GM18508 (cell line): ENCODE measurements at regions not wholly inside any gene's neighbourhood (a gene's known extent, or its start where the extent isn't known, plus 50 kb on each side); places are given as distances from the start of the nearest gene placed in this dataset.
"Not testable (repeated sequence)": the region's sequence is repeated elsewhere in the genome, so short reads cannot be mapped to it uniquely, and the experiment has no call there.

ENCODE experiments used
- ATAC-seq: cut with Tn5 transposase; IDR thresholded peaks from one replicate; pipeline ENCODE4 v1.9.1; 2021; ENCODE audit warnings: moderate number of reproducible peaks; ENCODE audit not compliant: insufficient read depth, unreplicated experiment

DNA sequence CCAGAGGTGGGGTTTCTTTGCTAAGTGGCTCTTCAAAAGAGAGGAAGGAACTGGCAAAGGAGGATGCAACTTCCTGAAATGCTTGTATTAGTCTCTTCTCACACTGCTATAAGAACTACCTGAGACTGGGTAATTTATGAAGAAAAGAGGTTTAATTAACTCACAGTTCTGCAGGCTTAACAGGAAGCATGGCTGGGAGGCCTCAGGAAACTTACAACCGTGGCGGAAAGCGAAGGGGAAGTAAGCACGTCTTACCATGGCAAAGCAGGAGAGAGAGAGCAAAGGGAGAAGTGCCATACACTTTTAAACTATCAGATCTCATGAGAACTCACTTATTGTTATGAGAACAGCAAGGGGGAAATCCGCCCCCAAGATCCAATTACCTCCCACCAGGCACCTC lies 505.7 kb downstream of the ZNF674 start:
- ATAC-seq: no peak

DNA sequence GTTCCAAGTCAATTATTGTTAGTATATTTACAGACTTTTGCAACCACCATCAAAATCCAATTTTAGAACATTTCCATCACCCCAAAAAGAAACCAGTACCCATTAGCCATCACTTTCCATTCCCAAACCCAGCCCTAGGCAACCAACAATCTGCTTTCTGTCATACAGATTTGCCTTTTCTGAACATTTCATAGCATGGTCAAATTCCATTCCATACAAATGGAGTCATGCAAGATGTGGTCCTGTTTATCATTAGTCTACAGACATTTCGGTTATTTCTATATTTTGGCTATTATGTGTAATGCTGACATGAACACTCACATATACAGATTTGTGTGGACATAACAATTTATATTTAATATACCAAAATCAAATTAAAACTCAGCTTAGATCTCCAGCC lies 508.7 kb downstream of the ZNF674 start:
- ATAC-seq: no peak

DNA sequence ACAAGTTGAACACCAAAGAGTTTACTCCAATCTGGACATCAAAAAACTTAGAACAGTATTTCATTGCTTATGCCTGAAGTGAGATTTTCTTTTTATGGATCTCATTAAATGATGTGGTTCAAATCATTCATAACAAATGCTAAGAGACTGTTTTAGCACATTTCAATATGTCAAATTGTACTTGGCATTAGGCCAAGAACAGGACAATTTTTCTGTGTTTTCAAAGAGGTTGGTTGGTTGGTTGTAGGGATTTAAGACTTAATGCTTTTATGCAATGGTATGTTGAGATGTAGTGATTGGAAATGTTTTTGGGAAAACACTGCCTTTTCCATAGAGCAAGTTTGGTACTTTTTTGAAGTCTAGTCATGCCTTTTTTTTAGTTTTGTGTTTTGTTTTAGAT lies 510.4 kb downstream of the ZNF674 start:
- no peak for ATAC-seq

DNA sequence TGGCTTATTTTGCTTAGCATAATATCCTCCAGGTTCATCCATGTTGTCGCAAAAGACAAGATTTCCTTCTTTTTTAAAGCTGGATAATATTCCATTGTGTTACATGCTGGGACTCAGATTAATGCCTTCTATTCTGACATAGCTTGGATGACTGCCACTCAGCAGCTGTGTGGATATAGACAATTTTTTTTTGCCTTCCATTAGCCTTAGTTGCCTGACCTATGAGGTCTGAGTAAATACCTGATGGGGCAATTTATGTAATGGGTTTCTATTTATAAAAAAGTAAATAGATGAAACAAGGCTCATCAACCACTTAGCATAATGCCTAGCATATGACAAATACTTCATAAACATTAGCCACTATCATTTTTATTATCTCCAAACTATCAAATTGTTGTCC lies 515.4 kb downstream of the ZNF674 start:
- ATAC-seq: no peak

DNA sequence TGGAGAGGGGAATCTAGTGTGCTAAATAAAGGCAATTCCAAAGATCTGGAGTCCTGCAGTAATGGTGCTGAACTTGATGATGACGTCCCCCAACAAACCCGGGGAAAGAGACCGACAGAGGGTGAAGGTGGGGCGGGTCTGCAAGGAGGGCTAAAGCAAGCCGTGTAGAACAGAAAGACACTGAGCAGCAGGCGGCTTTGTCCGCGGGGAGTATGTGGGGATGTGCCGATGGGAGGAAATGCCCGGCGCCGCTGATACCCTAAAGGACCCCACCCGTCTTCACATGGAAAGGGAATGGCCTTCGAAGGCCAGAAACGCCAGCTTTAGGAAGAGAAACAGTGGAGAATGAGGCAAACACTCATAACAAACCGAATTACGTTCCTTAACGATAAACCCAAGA lies 528.9 kb downstream of the ZNF674 start:
- ATAC-seq: no peak

DNA sequence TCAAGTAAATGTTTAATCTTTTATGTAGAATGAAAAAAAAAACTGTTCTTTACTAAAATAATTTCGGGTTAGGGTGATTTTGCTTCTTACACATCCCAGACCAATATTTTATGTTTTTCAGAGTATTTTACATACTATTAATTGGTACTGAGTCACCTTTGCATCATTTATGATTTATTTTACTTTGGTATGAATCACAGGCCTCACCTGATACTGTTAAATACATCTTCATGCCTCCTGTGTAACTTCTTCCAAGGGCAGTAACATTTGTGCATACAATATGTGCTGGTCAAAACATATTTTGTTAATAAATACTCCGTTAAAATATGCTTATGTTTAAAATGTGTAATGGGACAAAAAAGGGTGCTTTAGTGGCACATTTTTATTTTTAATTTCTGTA lies 529.6 kb downstream of the ZNF674 start:
- no peak for ATAC-seq

DNA sequence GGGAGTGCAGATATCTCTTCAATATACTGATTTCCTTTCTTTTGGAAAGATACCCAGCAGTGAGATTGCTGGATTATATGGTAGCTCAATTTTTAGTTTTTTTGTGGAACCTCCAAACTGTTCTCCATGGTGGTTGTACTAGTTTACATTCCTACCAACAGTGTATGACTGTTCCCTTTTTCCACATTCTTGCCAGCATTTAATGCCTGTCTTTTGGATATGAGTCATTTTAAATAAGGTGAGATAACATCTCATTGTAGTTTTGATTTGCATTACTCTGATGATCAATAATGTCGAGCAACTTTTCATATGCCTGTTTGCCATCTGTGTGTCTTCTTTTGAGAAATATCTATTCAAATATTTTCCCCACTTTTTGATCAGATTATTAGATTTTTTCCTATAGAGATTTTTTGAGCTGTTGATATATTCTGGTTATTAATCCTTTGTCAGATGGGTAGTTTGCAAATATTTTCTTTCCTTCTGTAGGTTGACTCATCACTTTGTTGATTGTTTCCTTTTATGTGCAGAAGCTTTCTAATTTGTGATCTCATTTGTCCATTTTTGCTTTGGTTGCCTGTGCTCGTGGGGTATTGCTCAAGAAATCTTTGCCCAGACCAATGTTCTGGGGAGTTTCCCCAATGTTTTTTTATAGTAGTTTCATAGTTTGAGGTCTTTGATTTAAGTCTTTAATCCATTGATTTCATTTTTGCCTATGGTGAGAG lies 552.7 kb downstream of the ZNF674 start:
- ATAC-seq: no peak

DNA sequence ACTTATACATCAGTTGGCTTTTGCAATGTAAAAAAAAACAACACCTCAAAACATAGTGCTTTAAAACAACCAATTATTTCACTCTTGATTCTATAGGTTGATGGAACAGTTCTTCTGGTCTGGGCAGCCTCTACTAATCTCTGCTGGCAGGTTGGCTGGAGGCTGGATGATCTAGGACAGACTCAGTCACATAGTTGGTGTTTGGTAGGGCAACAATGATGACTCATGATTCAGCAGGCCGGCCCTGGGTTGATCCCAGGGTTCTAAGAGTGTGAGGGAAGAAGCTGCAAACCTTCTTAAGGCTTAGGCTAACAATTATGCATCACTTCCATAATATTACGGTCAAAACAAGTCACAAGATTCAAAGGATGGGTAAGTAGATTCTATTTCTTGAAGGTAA lies 558.2 kb downstream of the ZNF674 start:
- ATAC-seq: no peak

DNA sequence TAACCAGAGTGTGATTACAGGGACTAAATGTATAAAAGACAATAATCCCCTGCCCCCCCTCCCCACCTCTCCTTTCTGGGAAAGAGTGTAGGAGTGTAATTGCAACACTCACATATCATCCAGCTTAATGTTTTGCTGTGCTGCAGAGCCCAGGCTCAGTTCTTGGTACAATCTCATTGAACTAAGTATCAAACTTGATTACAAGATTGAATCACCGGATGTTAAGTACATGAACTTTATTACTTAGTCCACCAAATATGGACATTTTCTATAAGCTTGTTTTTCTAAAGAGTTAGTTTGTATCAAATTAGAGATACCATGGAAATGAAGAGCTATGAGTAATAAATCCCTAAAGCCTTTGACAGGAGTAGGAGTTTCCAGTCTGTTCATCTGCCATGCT lies 559.1 kb downstream of the ZNF674 start:
- ATAC-seq: no peak

DNA sequence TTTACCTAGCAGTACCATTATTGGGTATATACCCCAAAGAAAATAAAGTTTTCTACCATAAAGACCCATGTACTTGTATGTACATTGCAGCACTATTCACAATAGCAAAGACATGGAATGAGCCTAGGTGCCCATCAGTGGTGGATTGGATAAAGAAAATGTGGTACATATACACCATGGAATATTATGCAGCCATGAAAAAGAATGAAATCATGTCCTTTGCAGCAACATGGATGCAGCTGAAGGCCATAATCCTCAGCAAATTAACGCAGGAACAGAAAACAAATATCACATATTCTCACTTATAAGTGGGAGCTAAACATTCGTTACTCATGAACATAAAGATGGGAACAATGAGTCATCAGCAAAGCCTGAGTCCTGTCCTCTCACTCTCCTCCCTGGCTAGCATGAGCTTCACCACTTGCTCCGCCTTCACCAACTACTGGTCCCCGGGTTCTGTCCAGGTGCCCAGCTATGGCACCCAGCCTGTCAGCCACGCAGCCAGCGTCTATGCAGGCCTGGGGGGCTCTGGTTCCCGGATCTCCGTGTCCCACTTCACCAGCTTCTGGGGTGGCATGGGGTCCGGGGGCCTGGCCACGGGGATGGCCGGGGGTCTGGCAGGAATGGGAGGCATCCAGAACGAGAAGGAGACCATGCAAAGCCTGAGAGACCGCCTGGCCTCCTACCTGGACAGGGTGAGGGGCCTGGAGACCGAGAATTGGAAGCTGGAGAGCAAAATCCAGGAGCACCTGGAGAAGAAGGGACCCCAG lies 562.1 kb downstream of the ZNF674 start:
- not testable (repeated sequence) for ATAC-seq

DNA sequence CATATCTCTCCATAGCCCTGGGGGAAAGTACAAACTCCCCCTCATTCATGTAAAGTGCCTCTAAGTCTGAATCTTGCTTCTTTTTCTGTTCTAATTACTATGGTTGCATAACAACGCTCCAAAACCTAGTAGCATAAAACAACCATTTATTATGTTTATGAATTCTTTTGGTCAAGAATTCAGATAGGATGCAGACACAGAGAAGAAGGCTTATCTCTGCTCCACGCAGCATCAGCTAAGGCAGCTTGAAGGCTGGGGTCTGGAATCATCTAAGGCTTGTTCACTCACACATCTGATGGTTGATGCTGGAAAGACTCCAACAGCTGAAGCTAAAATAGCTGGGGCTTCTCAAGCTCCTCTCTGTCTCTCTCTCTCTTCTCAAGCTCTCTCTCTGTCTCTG lies 564.5 kb downstream of the ZNF674 start:
- ATAC-seq: no peak

DNA sequence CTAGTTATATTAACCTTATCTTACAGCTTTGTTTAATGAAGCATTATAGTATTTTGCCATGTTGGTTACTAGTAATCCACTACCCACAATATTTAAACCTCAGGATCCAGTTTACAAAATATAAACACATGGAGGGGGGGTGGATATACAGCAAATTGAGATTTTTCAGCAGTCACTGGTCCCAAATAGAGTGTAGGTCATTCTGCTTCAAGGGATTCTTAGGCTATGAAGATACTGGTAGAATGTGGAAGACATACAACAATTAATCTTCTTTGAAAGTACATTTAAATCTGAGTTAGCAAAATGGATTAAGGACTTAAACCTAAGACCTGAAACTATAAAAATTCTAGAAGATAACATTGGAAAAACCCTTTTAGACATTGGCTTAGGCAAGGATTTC lies 569.6 kb downstream of the ZNF674 start:
- ATAC-seq: no peak

DNA sequence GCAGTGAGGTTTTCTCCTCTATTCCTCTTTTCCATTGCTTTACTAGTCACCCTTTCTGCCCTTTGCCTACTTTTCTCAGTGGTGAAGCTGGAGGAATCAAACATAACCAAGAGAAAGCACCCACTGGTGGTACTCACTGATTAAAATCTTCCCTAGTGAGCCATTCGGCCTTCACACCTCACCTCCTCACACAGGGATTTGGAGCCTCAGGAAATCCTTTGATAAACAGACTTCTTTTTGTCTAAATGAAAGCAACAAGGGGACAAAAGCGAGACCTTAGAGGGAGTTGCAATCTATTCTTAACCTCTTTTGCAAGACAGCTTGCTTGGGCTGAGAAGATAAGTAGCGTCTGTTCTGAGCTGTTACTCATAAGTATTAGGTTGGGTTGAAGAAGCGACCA lies 572.6 kb downstream of the ZNF674 start:
- no peak for ATAC-seq

DNA sequence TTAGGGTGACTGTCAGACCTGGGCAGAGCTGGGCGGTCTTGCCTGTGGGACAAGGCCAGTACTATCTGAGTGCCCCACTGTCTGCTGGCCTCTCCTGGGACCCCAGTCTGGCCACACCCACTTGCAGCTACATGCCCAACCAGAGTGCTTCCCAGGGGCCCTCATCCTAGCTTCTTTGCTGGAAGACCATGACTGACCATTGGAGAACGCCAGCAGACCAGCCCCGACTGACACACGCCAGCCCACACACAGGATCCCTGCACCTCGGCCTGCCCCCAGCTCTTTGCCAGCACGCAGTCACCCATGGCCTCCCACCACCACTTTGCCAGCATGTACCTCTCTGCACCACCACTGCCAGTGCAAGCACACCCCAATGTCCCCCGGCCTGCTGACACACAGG lies 585.7 kb downstream of the ZNF674 start:
- ATAC-seq: no peak

DNA sequence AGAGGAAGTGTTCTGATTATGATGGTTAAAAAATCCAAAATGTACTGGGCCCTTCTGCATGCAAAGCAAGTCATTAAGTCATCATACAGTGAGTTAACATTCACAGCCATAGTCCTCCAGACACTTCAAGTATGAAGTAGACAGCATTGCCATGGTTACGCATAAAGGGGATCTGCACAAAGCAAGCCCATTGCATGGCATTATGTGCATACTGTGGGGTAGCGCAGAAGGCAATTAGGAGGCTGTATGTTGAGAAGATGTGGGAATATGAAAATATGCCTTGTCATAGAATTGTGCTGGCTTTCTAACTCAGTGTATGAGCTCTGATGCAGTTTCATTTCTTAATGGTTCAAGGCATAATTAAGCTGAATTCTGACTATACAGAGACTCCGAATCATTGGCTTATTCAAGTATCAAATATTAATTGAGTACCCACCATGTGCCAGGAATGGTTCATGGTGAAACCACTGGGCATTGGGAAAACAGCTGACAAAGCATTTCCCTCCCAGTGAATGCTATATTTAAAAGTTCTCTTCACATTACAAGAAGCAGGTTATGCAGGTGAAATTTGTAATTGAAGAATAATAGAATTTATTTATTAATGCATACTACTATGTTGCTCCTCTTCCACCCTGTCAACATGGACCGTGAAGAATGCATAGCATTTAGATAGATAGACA lies 588.9 kb downstream of the ZNF674 start:
- ATAC-seq: no peak

DNA sequence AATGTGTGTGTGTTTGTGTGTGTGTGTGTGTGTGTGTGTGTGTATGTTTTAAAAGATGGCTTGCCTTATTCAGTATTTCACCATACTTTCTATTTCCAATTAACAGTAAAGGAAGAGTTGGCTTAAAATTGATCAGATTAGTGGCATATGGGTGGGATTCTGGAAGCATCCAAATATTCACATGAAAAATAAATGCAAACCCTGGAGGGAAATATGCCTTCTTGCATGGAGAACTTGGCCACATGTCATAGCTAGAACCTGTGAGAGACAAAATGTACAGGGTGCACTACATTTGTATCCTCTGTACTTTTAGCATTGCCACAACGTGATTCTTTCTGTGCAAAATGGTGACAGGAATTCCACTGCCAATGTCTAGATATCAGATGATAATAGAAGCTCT lies 589.6 kb downstream of the ZNF674 start:
- ATAC-seq: no peak

DNA sequence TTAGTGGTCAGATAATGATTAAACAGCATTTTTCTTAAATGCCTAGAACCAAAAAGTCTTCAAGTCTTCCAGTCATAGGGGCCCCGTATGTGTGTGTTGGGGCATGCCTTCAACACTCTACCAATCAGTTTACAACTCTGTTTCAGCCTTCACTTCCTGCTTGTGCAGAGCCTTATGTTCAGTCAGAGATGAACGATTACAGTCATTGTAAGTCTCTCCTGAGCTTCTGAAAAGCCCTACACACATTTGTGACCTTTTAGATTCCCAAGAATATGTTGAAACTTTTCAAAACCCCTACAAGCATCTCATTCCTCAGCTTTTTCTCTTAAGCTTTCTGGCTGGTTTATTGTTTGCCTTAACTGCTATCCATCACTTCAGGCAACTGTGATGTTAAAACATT lies 591.2 kb downstream of the ZNF674 start:
- no peak for ATAC-seq

DNA sequence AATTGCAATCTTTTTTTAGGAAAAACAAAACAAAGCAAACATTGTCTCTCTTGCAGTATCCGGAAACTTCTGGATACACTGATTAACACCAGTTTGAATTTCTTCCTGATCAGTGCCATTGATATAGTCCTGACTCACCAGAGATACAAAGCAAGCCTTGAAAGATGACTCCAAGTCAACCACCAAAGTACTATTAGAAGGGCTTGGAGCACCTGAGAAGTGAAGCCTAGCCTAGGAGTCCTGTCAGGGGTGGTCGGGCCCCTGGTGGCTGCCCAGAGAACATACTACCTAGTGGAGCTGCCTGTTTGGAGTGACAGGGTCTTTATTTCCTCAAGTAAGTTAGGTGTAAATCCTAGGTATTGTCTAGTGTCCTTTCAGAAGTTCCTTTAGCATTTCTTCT lies 593.2 kb downstream of the ZNF674 start:
- no peak for ATAC-seq

DNA sequence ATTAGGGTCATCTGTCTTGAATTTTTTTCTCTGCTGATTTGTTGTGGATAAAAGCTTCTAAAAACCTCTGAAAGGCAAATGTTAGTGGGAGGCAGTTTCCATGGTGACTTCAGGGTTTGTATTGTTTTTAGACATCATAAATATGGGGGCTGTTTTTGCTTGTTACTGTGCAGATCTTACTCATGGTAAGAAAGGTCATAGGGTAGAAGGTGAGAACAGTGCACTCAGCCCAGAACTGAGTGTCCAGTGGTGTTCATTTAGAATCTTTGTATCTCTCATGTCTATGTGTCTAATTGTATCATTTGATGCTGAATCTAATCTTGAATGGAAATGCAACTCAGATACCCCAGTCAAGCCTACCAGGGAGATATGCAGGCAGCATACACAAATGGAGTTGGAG lies 609.8 kb downstream of the ZNF674 start:
- ATAC-seq: no peak

DNA sequence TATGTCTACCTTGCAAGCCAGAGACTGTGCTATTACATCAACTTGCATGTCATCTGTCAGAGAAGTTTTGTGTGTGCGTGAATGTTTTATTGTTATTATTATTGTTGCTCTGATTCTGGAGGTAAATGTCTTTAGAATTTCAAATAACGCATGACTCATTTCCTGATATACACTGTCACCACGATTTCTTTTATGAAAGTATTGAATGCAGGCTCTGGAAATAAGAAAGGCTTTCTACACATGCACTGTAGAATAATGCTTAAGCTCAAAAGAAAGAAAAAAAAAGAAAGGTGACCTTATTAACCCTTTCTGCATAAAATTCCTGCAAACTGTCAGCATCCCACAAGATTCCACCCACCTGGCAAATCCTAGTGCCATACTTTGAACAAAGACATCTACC lies 632.9 kb downstream of the ZNF674 start:
- no peak for ATAC-seq

DNA sequence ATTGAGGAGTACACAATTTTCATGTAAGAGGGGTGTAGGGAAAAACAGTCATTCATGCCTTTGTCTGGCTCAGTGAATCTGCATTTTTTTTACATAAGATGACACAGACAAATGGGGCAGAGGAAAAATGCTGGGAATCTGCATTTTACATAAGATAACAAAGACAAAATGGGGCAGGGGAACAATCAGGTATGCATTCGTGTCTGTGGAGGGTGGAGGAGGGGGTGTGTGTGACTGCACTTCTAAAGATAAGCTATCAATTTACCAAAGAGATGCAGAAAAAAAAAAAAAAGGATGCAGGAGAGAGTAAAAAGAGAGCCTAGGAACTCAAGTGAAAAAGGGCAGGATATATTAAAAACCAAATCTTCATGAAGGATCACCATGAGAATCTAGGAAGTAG lies 637.4 kb downstream of the ZNF674 start:
- no peak for ATAC-seq
